Cardiac fibroblast (primary cell): ENCODE measurements at regions not wholly inside any gene's neighbourhood (a gene's known extent, or its start where the extent isn't known, plus 50 kb on each side); places are given as distances from the start of the nearest gene placed in this dataset.

Experiments
- DNase-seq, 2 donors: peaks; one replicate each; pipeline versions ENCODE4 v3.0.0 to v3.0.0-alpha.2; 2010; ENCODE audit warnings: low read depth in 2 of 2
- H3K4me3 ChIP-seq, 2 donors: replicated peaks in 1 of 2; 1 replicate in 1 of 2; 2 replicates in 1 of 2; pipeline ENCODE4 v1.5.1; 2011; ENCODE audit warnings: low read depth in 2 of 2, low read length in 2 of 2, mild to moderate bottlenecking in 2 of 2, moderate library complexity in 1 of 2
- CTCF ChIP-seq: IDR thresholded peaks from one replicate; pipeline ENCODE4 v1.5.1; 2011; ENCODE audit warnings: low read depth, mild to moderate bottlenecking, low read length, inconsistent platforms

- peak in 1 of 2 donors; percentile 11 for DNase-seq
These were observed 996.7 kb upstream of the ADGRL4 start for GRCh38 chr1:80003250-80003649.

GRCh38 chr1:79988401-79988800 is 981.9 kb upstream of the ADGRL4 start:
- TF ChIP-seq CTCF = no peak
- peak in 1 of 2 donors; percentile 73 for DNase-seq
- H3K4me3 ChIP-seq = no peak overlapping the region

More at GRCh38 chr1:80003250-80003649, 996.7 kb upstream of the ADGRL4 start:
- no peak overlapping the region for H3K4me3 ChIP-seq
- TF ChIP-seq CTCF = no peak

GRCh38 chr1:79982211-79982610 is 975.7 kb upstream of the ADGRL4 start:
- DNase-seq = peak; percentile 59 to 99
- no peak overlapping the region for H3K4me3 ChIP-seq
- TF ChIP-seq CTCF = no peak

GRCh38 chr1:79981481-79981880 is 975.0 kb upstream of the ADGRL4 start:
- no peak for TF ChIP-seq CTCF
- DNase-seq = peak in 1 of 2 donors; percentile 16
- no peak overlapping the region for H3K4me3 ChIP-seq

- DNase-seq = no peak
- TF ChIP-seq CTCF = no peak
- no peak overlapping the region for H3K4me3 ChIP-seq
These were observed 972.8 kb upstream of the ADGRL4 start for GRCh38 chr1:79979346-79979745.

GRCh38 chr1:79976287-79976686 is 969.8 kb upstream of the ADGRL4 start:
- no peak for DNase-seq
- no peak overlapping the region for H3K4me3 ChIP-seq
- no peak for TF ChIP-seq CTCF

- TF ChIP-seq CTCF = no peak
- no peak overlapping the region for H3K4me3 ChIP-seq
- no peak for DNase-seq
These were observed 968.1 kb upstream of the ADGRL4 start for GRCh38 chr1:79974659-79975058.
